HepG2 (cell line): ENCODE measurements at regions not wholly inside any gene's neighbourhood (a gene's known extent, or its start where the extent isn't known, plus 50 kb on each side); places are given as distances from the start of the nearest gene placed in this dataset.

Experiments used
- GABPA ChIP-seq, 2 experiments: IDR thresholded peaks; 2 replicates each; pipeline ENCODE4 v1.6.1; 2011 to 2016; ENCODE audit warnings: low read depth in 2 of 2, low read length in 1 of 2, missing biosample characterization in 1 of 2, missing genetic modification characterization in 1 of 2
- HOXA5 ChIP-seq: sonication (generic); formaldehyde crosslinking; IDR thresholded peaks from 2 replicates; pipeline ENCODE4 v1.4.0; 2020; ENCODE audit warnings: missing genetic modification reagents
- IKZF5 ChIP-seq: IDR thresholded peaks from 2 replicates; pipeline ENCODE4 v1.6.1; 2018; ENCODE audit warnings: missing genetic modification reagents, mild to moderate bottlenecking, missing compliant biosample characterization
- ISX ChIP-seq: sonication (generic); formaldehyde crosslinking; conservative IDR thresholded peaks from 2 replicates; pipeline ENCODE4 v1.5.0; 2020; ENCODE audit warnings: missing genetic modification reagents
- KDM6A ChIP-seq: IDR thresholded peaks from 2 replicates; pipeline ENCODE4 v1.6.1; 2016; ENCODE audit warnings: low read depth
- MBNL3 ChIP-seq: fragments of 250-450 bp; sonication (Bioruptor Pico); conservative IDR thresholded peaks from 2 replicates; pipeline ENCODE4 v1.8.0; 2022; ENCODE audit warnings: mild to moderate bottlenecking, inconsistent platforms
- NCOA2 ChIP-seq: sonication (generic); formaldehyde crosslinking; IDR thresholded peaks from 2 replicates; pipeline ENCODE4 v1.8.0; 2022; ENCODE audit warnings: inconsistent platforms
- NCOR1 ChIP-seq: fragments of 200-600 bp; sonication (generic); IDR thresholded peaks from 2 replicates; pipeline ENCODE4 v1.7.0; 2017; ENCODE audit warnings: antibody characterized with exemption, low read length, borderline replicate concordance
- NFE2 ChIP-seq: sonication (generic); formaldehyde crosslinking; IDR thresholded peaks from 2 replicates; pipeline ENCODE4 v1.4.0; 2020; ENCODE audit warnings: missing genetic modification reagents
- PTBP1 ChIP-seq: fragments of 200-400 bp; formaldehyde crosslinking; IDR thresholded peaks from 2 replicates; pipeline ENCODE4 v1.6.1; 2018; ENCODE audit warnings: low read length, low read depth; ENCODE audit not compliant: poor library complexity, severe bottlenecking
- SAP130 ChIP-seq: IDR thresholded peaks from 2 replicates; pipeline ENCODE4 v1.6.1; 2016; ENCODE audit warnings: low read depth
- TMF1 ChIP-seq: sonication (generic); formaldehyde crosslinking; IDR thresholded peaks from 2 replicates; pipeline ENCODE4 v1.8.1; 2022; ENCODE audit warnings: low read depth, missing genetic modification reagents
- TRAFD1 ChIP-seq: sonication (generic); formaldehyde crosslinking; IDR thresholded peaks from 2 replicates; pipeline ENCODE4 v1.5.1; 2020; ENCODE audit warnings: missing genetic modification reagents, mild to moderate bottlenecking, borderline replicate concordance
- ZNF12 ChIP-seq: sonication (generic); formaldehyde crosslinking; IDR thresholded peaks from 2 replicates; pipeline ENCODE4 v1.5.0; 2020; ENCODE audit warnings: missing genetic modification reagents
- ZNF136 ChIP-seq: sonication (generic); formaldehyde crosslinking; IDR thresholded peaks from 2 replicates; pipeline ENCODE4 v1.8.1; 2022; ENCODE audit warnings: low read depth, mild to moderate bottlenecking, moderate library complexity, missing genetic modification reagents
- ZNF317 ChIP-seq: sonication (generic); formaldehyde crosslinking; IDR thresholded peaks from 2 replicates; pipeline ENCODE4 v1.5.0; 2020; ENCODE audit warnings: mild to moderate bottlenecking, missing genetic modification reagents
- ZNF484 ChIP-seq: sonication (generic); formaldehyde crosslinking; IDR thresholded peaks from 2 replicates; pipeline ENCODE4 v1.5.1; 2020; ENCODE audit warnings: mild to moderate bottlenecking, low read depth, missing genetic modification reagents, borderline replicate concordance
- ZNF543 ChIP-seq: sonication (generic); formaldehyde crosslinking; IDR thresholded peaks from 2 replicates; pipeline ENCODE4 v1.4.0; 2020; ENCODE audit warnings: mild to moderate bottlenecking, missing genetic modification reagents
- ZNF557 ChIP-seq: sonication (generic); formaldehyde crosslinking; IDR thresholded peaks from 2 replicates; pipeline ENCODE4 v1.4.0; 2020; ENCODE audit warnings: missing genetic modification reagents
- ZNF577 ChIP-seq: sonication (generic); formaldehyde crosslinking; IDR thresholded peaks from 2 replicates; pipeline ENCODE4 v1.4.0; 2020; ENCODE audit warnings: mild to moderate bottlenecking, low read depth, missing genetic modification reagents, borderline replicate concordance
- ZNF614 ChIP-seq: IDR thresholded peaks from 2 replicates; pipeline ENCODE4 v1.6.1; 2018; ENCODE audit warnings: missing biosample characterization, missing genetic modification reagents, inconsistent platforms, borderline replicate concordance
- ZNF713 ChIP-seq: sonication (generic); formaldehyde crosslinking; IDR thresholded peaks from 2 replicates; pipeline ENCODE4 v1.4.0; 2020; ENCODE audit warnings: mild to moderate bottlenecking, missing genetic modification reagents
- ZNF776 ChIP-seq: sonication (generic); formaldehyde crosslinking; IDR thresholded peaks from 2 replicates; pipeline ENCODE4 v1.4.0; 2020; ENCODE audit warnings: mild to moderate bottlenecking, missing genetic modification reagents
- ZNF781 ChIP-seq: sonication (generic); formaldehyde crosslinking; IDR thresholded peaks from 2 replicates; pipeline ENCODE4 v1.5.1; 2020; ENCODE audit warnings: borderline replicate concordance, mild to moderate bottlenecking, missing genetic modification reagents; ENCODE audit errors: not compliant biosample characterization
- TF ChIP-seq, protein P1 (sequence below): sonication (generic); formaldehyde crosslinking; IDR thresholded peaks from 2 replicates; pipeline ENCODE4 v1.4.0; 2020; ENCODE audit warnings: missing genetic modification reagents, borderline replicate concordance

- no peak for TF ChIP-seq ZNF577 (CRISPR knock-in tag)
- TF ChIP-seq MBNL3, result no peak
- TF ChIP-seq PTBP1, result no peak
- TF ChIP-seq SAP130 (CRISPR knock-in tag), result peak; percentile 33; the same call in 1 of the 2 replicates
- no peak for TF ChIP-seq GABPA (IDR thresholded peaks at IDR 0.05; ENCODE audit: low read depth, low read length)
- TF ChIP-seq GABPA (CRISPR knock-in tag; IDR thresholded peaks at IDR 0.05; ENCODE audit: low read depth), result peak; percentile 63; the same call in 1 of the 2 replicates
- 0 out of 2 replicates have a peak, but pooled peaks have one; percentile 30 for TF ChIP-seq HOXA5 (CRISPR knock-in tag)
- no peak for TF ChIP-seq NCOR1
- TF ChIP-seq ZNF781 (CRISPR knock-in tag), result no peak
- TF ChIP-seq ZNF776, result no peak
- no peak for TF ChIP-seq IKZF5
- no peak for TF ChIP-seq ZNF484 (CRISPR knock-in tag)
- no peak for TF ChIP-seq ZNF557 (CRISPR knock-in tag)
- TF ChIP-seq ZNF614, result peak; percentile 45; the same call in 1 of the 2 replicates
- TF ChIP-seq ZNF713 (CRISPR knock-in tag), result no peak
- TF ChIP-seq KDM6A (CRISPR knock-in tag), result no peak
- TF ChIP-seq ZNF136, result no peak
- TF ChIP-seq NCOA2 (CRISPR knock-in tag), result no peak
- no peak for TF ChIP-seq ISX (CRISPR knock-in tag)
- no peak for TF ChIP-seq NFE2
- no peak for TF ChIP-seq ZNF543 (CRISPR knock-in tag)
- TF ChIP-seq, protein P1, sequence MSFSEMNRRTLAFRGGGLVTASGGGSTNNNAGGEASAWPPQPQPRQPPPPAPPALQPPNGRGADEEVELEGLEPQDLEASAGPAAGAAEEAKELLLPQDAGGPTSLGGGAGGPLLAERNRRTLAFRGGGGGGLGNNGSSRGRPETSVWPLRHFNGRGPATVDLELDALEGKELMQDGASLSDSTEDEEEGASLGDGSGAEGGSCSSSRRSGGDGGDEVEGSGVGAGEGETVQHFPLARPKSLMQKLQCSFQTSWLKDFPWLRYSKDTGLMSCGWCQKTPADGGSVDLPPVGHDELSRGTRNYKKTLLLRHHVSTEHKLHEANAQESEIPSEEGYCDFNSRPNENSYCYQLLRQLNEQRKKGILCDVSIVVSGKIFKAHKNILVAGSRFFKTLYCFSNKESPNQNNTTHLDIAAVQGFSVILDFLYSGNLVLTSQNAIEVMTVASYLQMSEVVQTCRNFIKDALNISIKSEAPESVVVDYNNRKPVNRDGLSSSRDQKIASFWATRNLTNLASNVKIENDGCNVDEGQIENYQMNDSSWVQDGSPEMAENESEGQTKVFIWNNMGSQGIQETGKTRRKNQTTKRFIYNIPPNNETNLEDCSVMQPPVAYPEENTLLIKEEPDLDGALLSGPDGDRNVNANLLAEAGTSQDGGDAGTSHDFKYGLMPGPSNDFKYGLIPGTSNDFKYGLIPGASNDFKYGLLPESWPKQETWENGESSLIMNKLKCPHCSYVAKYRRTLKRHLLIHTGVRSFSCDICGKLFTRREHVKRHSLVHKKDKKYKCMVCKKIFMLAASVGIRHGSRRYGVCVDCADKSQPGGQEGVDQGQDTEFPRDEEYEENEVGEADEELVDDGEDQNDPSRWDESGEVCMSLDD (CRISPR knock-in tag), result no peak
- TF ChIP-seq ZNF317, result no peak
- no peak for TF ChIP-seq TMF1
- 0 out of 2 replicates have a peak, but pooled peaks have one; percentile 18 for TF ChIP-seq ZNF12 (CRISPR knock-in tag)
- TF ChIP-seq TRAFD1 (CRISPR knock-in tag), result no peak
Measured at GRCh38 chr11:86193297-86194095, 51.1 kb upstream of the EED start (continued).
